Kidney capillary endothelial cell (primary cell): ENCODE measurements at regions not wholly inside any gene's neighbourhood (a gene's known extent, or its start where the extent isn't known, plus 50 kb on each side); places are given as distances from the start of the nearest gene placed in this dataset.

Experiments
- DNase-seq: peaks from one replicate; pipeline ENCODE4 v3.0.0-alpha.2; 2018; ENCODE audit warnings: low spot score

GRCh38 chr1:106080608-106081325 lies 975.7 kb upstream of the PRMT6 start:
- no peak for DNase-seq

GRCh38 chr1:106111044-106111443 lies 945.4 kb upstream of the PRMT6 start:
- DNase-seq: no peak

GRCh38 chr1:106113851-106114250 lies 942.6 kb upstream of the PRMT6 start:
- no peak for DNase-seq

GRCh38 chr1:106120789-106121188 lies 935.7 kb upstream of the PRMT6 start:
- DNase-seq: no peak

- no peak for DNase-seq
Observed at GRCh38 chr1:106121728-106122127, 934.7 kb upstream of the PRMT6 start.

GRCh38 chr1:106134561-106134960 lies 921.9 kb upstream of the PRMT6 start:
- no peak for DNase-seq

GRCh38 chr1:106173101-106173500 lies 883.4 kb upstream of the PRMT6 start:
- no peak for DNase-seq

- no peak for DNase-seq
Observed at GRCh38 chr1:106178791-106179190, 877.7 kb upstream of the PRMT6 start.

- no peak for DNase-seq
Observed at GRCh38 chr1:106181866-106182265, 874.6 kb upstream of the PRMT6 start.

GRCh38 chr1:106185089-106185488 lies 871.4 kb upstream of the PRMT6 start:
- no peak for DNase-seq

- DNase-seq: no peak
Observed at GRCh38 chr1:106189780-106190179, 866.7 kb upstream of the PRMT6 start.

- DNase-seq: no peak
Observed at GRCh38 chr1:106194206-106194605, 862.3 kb upstream of the PRMT6 start.

- no peak for DNase-seq
Observed at GRCh38 chr1:106200711-106201110, 855.8 kb upstream of the PRMT6 start.

GRCh38 chr1:106207185-106207584 lies 849.3 kb upstream of the PRMT6 start:
- no peak for DNase-seq

GRCh38 chr1:106217765-106218164 lies 838.7 kb upstream of the PRMT6 start:
- DNase-seq: no peak

GRCh38 chr1:106222403-106222802 lies 834.1 kb upstream of the PRMT6 start:
- DNase-seq: no peak

GRCh38 chr1:106223213-106223612 lies 833.3 kb upstream of the PRMT6 start:
- no peak for DNase-seq

GRCh38 chr1:106224426-106224825 lies 832.0 kb upstream of the PRMT6 start:
- no peak for DNase-seq

GRCh38 chr1:106225403-106225802 lies 831.1 kb upstream of the PRMT6 start:
- no peak for DNase-seq

- no peak for DNase-seq
Observed at GRCh38 chr1:106226550-106226949, 829.9 kb upstream of the PRMT6 start.

- DNase-seq: no peak
Observed at GRCh38 chr1:106232128-106232527, 824.3 kb upstream of the PRMT6 start.

GRCh38 chr1:106233511-106233910 lies 823.0 kb upstream of the PRMT6 start:
- DNase-seq: no peak

- no peak for DNase-seq
Observed at GRCh38 chr1:106249365-106249764, 807.1 kb upstream of the PRMT6 start.

GRCh38 chr1:106249810-106250209 lies 806.7 kb upstream of the PRMT6 start:
- DNase-seq: no peak
